SU-DHL-6 (cell line): ENCODE measurements at regions not wholly inside any gene's neighbourhood (a gene's known extent, or its start where the extent isn't known, plus 50 kb on each side); places are given as distances from the start of the nearest gene placed in this dataset.

Source experiments
- EZH2phosphoT487 ChIP-seq: fragments of 200-600 bp; sonication (generic), shearing (Covaris generic); conservative IDR thresholded peaks from 2 replicates; pipeline ENCODE4 v1.6.1; 2018; ENCODE audit warnings: mild to moderate bottlenecking, antibody characterized with exemption, low read length, moderate library complexity, mixed read lengths
- TF ChIP-seq, protein P1 (sequence below): fragments of 200-600 bp; sonication (generic); IDR thresholded peaks from one replicate; pipeline ENCODE4 v1.5.1; 2017; ENCODE audit warnings: antibody characterized with exemption, mild to moderate bottlenecking, low read length, moderate library complexity; ENCODE audit not compliant: insufficient read depth, poor library complexity, severe bottlenecking

DNA sequence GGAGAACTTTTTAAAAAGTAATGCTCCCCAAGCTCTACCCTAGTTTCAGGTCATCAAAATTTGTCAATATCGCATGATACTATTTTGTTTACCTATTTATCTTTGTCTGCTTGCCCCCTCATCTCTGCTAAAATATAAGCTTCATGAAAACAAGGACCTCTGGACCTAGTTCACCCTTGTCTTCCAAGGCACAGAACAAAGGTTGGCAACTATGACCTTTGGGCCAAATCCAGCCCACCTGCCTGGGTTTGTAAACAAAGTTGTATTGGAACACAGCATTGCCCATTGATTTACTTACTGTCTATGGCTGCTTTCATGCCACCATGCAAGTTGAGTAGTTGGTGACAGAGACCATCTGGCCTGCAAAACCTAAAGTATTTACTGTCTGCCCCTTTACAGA, 462.2 kb upstream of the SUCLG2 start:
- TF ChIP-seq, protein P1, sequence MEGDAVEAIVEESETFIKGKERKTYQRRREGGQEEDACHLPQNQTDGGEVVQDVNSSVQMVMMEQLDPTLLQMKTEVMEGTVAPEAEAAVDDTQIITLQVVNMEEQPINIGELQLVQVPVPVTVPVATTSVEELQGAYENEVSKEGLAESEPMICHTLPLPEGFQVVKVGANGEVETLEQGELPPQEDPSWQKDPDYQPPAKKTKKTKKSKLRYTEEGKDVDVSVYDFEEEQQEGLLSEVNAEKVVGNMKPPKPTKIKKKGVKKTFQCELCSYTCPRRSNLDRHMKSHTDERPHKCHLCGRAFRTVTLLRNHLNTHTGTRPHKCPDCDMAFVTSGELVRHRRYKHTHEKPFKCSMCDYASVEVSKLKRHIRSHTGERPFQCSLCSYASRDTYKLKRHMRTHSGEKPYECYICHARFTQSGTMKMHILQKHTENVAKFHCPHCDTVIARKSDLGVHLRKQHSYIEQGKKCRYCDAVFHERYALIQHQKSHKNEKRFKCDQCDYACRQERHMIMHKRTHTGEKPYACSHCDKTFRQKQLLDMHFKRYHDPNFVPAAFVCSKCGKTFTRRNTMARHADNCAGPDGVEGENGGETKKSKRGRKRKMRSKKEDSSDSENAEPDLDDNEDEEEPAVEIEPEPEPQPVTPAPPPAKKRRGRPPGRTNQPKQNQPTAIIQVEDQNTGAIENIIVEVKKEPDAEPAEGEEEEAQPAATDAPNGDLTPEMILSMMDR = no peak
- TF ChIP-seq EZH2phosphoT487 = no peak
